Astrocyte of the spinal cord (primary cell): ENCODE measurements at regions not wholly inside any gene's neighbourhood (a gene's known extent, or its start where the extent isn't known, plus 50 kb on each side); places are given as distances from the start of the nearest gene placed in this dataset.
A peak's percentile ranks its signal among the peaks of the same experiment; 100 is the strongest.

ENCODE experiments used
- DNase-seq: peaks from one replicate; pipeline ENCODE4 v3.0.0; 2011; ENCODE audit warnings: low read depth, low spot score
- H3K4me3 ChIP-seq: 2 replicates; pipeline ENCODE4 v1.5.1; 2011; ENCODE audit warnings: low read depth, mild to moderate bottlenecking, low read length, moderate library complexity
- CTCF ChIP-seq: IDR thresholded peaks from 2 replicates; pipeline ENCODE4 v1.5.1; 2012; ENCODE audit warnings: low read depth, mild to moderate bottlenecking, low read length, inconsistent platforms
- in situ Hi-C: cut with HindIII; loops from 2 replicates; pipeline ENCODE4 v1.10.0; 2017; ENCODE audit warnings: low sequenced_read_pairs

- no peak overlapping the region for H3K4me3 ChIP-seq
- in situ Hi-C loops: no loop called here
- TF ChIP-seq CTCF: no peak
- DNase-seq: no peak
Observed at GRCh38 chr4:42330002-42330592, 67.2 kb upstream of the SHISA3 start.

GRCh38 chr4:42331040-42331439 lies 66.2 kb upstream of the SHISA3 start:
- in situ Hi-C loops: no loop called here
- H3K4me3 ChIP-seq: no peak overlapping the region
- no peak for DNase-seq
- TF ChIP-seq CTCF: no peak

GRCh38 chr4:42331914-42332368 lies 65.3 kb upstream of the SHISA3 start:
- DNase-seq: peak; percentile 51
- TF ChIP-seq CTCF: no peak
- in situ Hi-C loops: no loop called here
- no peak overlapping the region for H3K4me3 ChIP-seq

- DNase-seq: peak; percentile 57
- in situ Hi-C loops: no loop called here
- TF ChIP-seq CTCF: no peak
- no peak overlapping the region for H3K4me3 ChIP-seq
Observed at GRCh38 chr4:42339935-42340406, 57.3 kb upstream of the SHISA3 start.

GRCh38 chr4:42341518-42342026 lies 55.7 kb upstream of the SHISA3 start:
- no peak for TF ChIP-seq CTCF
- in situ Hi-C loops: no loop called here
- no peak overlapping the region for H3K4me3 ChIP-seq
- DNase-seq: peak; percentile 62

- no peak for DNase-seq
- in situ Hi-C loops: no loop called here
- H3K4me3 ChIP-seq: no peak overlapping the region
- no peak for TF ChIP-seq CTCF
Observed at GRCh38 chr4:42342459-42342858, 54.8 kb upstream of the SHISA3 start.
